Stimulated activated naive B cell treated with anti-CD40 and anti-IgM and Interleukin-4, amounts not matched to agents 10 μg/mL and 1 μg/mL and 100 μg/mL, for 72 hours (primary cell): ENCODE measurements at regions not wholly inside any gene's neighbourhood (a gene's known extent, or its start where the extent isn't known, plus 50 kb on each side); places are given as distances from the start of the nearest gene placed in this dataset.

Experiments used
- ATAC-seq, 2 donors: fragments of 150-1000 bp; cut with Tn5 transposase; replicated peaks; 2 replicates each; pipeline ENCODE4 v1.10.0; 2021; ENCODE audit warnings: moderate library complexity in 1 of 2
- DNase-seq: peaks from one replicate; pipeline ENCODE4 v3.0.0; 2021
- H3K27ac Mint-ChIP-seq: one replicate; pipeline ENCODE4 v1.8.0; 2022; ENCODE audit warnings: mild to moderate bottlenecking, mixed read lengths
- H3K27me3 Mint-ChIP-seq, 2 donors: one replicate each; pipeline ENCODE4 v1.8.0; 2022; ENCODE audit warnings: mixed read lengths in 2 of 2
- H3K36me3 Mint-ChIP-seq, 2 donors: one replicate each; pipeline ENCODE4 v1.8.0; 2022; ENCODE audit warnings: mixed read lengths in 2 of 2, mild to moderate bottlenecking in 1 of 2
- H3K4me1 Mint-ChIP-seq, 2 donors: one replicate each; pipeline ENCODE4 v1.8.0; 2022; ENCODE audit warnings: mixed read lengths in 2 of 2, mild to moderate bottlenecking in 1 of 2
- H3K4me3 Mint-ChIP-seq, 2 donors: one replicate each; pipeline ENCODE4 v1.8.0; 2022; ENCODE audit warnings: mild to moderate bottlenecking in 2 of 2, mixed read lengths in 2 of 2, moderate library complexity in 1 of 2
- H3K9me3 Mint-ChIP-seq, 2 donors: one replicate each; pipeline ENCODE4 v1.8.0; 2022; ENCODE audit warnings: mixed read lengths in 2 of 2, mild to moderate bottlenecking in 1 of 2

DNA sequence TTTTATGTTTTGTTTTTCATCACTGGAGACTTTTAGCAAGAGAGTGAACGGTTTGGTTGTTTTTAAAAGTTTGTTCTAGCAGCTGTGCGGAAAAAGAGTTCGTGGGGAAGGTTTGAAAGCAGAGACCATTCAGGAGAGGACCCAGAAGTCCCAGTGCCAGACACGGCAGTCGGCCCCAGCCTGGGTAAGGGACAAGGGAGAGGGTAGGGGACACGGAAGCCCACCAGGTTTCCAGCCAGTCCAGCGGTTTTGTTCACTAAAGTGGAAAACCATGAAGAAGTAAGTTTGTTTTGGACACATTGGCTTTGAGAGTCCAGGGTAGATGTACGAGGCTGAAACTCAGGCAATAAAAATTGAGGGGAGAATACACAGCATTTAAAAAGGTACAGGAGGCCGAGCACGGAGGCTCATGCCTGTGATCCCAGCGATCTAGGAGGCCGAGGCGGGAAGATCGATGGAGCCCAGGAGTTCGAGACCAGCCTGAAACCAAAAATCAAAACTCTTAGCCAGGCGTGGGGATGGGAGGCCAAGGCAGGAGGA, 56.8 kb upstream of the RPH3AL start:
- Mint-ChIP-seq H3K4me3 (peak overlapping the region; percentile 84 to 92), H3K27me3 (peaks cover 12 to 32% of the 10 kb centered on the region in 2 donors), H3K4me1 (peaks cover 27 to 48% of the 10 kb centered on the region in 2 donors), H3K9me3 (peaks cover 6 to 7% of the 10 kb centered on the region in 2 donors), H3K36me3 (peaks cover 16 to 19% of the 10 kb centered on the region in 2 donors), H3K27ac (peak overlapping the region; percentile 98)
- DNase-seq (no peak), ATAC-seq (no peak)

DNA sequence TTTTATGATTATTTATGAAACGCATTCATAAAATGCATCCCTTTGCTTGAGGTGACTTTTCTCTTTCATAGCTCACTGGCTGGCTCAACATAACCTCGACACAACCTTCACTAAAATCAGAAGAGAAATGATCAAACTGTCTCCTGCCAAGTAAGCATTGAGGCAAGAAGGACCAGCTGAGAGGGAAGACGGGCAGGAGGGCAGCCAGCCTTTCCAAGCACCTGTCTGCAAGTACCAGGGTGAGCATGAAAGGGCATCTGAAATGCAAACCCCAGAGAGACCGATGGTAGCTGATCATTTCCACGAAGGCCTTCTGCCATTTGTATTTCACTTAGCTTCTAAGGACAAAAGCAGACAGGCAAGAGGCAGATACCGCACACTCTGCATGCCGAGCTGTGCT, 52.1 kb upstream of the RPH3AL start:
- ATAC-seq (no peak), DNase-seq (no peak)
- no peak overlapping the region for H3K27ac Mint-ChIP-seq
- peaks cover 3 to 5% of the 10 kb centered on the region in 2 donors for H3K36me3 Mint-ChIP-seq
- H3K4me1 Mint-ChIP-seq, result peaks cover 7 to 8% of the 10 kb centered on the region in 2 donors
- H3K4me3 Mint-ChIP-seq, result no peak overlapping the region
- peaks cover under 1 to 16% of the 10 kb centered on the region in 2 donors for H3K27me3 Mint-ChIP-seq
- peaks cover 5 to 6% of the 10 kb centered on the region in 2 donors for H3K9me3 Mint-ChIP-seq
